Prostate gland (tissue), 2 donors: ENCODE measurements at regions not wholly inside any gene's neighbourhood (a gene's known extent, or its start where the extent isn't known, plus 50 kb on each side); places are given as distances from the start of the nearest gene placed in this dataset.

Experiments used
- DNase-seq: peaks from one replicate; pipeline ENCODE4 v3.0.0-alpha.2; 2019; ENCODE audit warnings: low spot score
- H3K27ac ChIP-seq, 2 donors: fragments of 200-600 bp; sonication (generic); 2 replicates each; pipeline ENCODE4 v1.5.1; 2017 to 2019
- H3K27me3 ChIP-seq: fragments of 200-600 bp; sonication (generic); replicated peaks from 2 replicates; pipeline ENCODE4 v1.5.1; 2019; ENCODE audit not compliant: insufficient read depth
- H3K36me3 ChIP-seq, 2 donors: fragments of 200-600 bp; sonication (generic); 1 replicate in 1 of 2; 2 replicates in 1 of 2; pipeline versions ENCODE4 v1.5.1 to v1.8.1; 2017 to 2019
- H3K4me1 ChIP-seq: fragments of 200-600 bp; sonication (generic); replicated peaks from 2 replicates; pipeline ENCODE4 v1.5.1; 2019
- H3K4me3 ChIP-seq, 2 donors: fragments of 200-600 bp; sonication (generic); 2 replicates each; pipeline ENCODE4 v1.5.1; 2017 to 2019
- H3K9me3 ChIP-seq: fragments of 200-600 bp; sonication (generic); 2 replicates; pipeline ENCODE4 v1.5.1; 2017
- CTCF ChIP-seq, 4 experiments: fragments of 200-600 bp in 2 of 4; fragments of 450-650 bp in 2 of 4; sonication (generic) in 2 of 4; IDR thresholded peaks; 1 replicate in 3 of 4; 2 replicates in 1 of 4; pipeline ENCODE4 v1.5.1; 2016 to 2019; ENCODE audit warnings: antibody characterized with exemption in 4 of 4, mild to moderate bottlenecking in 2 of 4, moderate library complexity in 2 of 4
- POLR2A ChIP-seq: fragments of 450-650 bp; IDR thresholded peaks from one replicate; pipeline ENCODE4 v1.6.1; 2016; ENCODE audit warnings: antibody characterized with exemption, mild to moderate bottlenecking
- POLR2AphosphoS5 ChIP-seq: sonication (generic); formaldehyde crosslinking; IDR thresholded peaks from one replicate; pipeline ENCODE4 v1.6.1; 2017; ENCODE audit warnings: antibody characterized with exemption
- WGBS: methylation state at CpG from one replicate; pipeline ENCODE4 v1.1.5; 2018; 5-methylcytosine and 5-hydroxymethylcytosine counted together
- intact Hi-C: fragments of 100-400 bp; cut with DNase I; formaldehyde crosslinking; loops from one replicate; pipeline ENCODE4 v1.14.2; 2022

- H3K36me3 ChIP-seq, result no peaks in the 10 kb centered on the region
- no peak overlapping the region for H3K27ac ChIP-seq
- no peaks in the 10 kb centered on the region for H3K4me1 ChIP-seq
- 88% methylated on average over 1 of the region's 1 CpG for WGBS
- no peaks in the 10 kb centered on the region for H3K27me3 ChIP-seq
- no peak for DNase-seq
- intact Hi-C loops, result no loop called here
- TF ChIP-seq POLR2AphosphoS5 (no peak), POLR2A (no peak), CTCF (IDR thresholded peaks at IDR 0.05) (no peak)
- H3K9me3 ChIP-seq, result no peaks in the 10 kb centered on the region
- no peak overlapping the region for H3K4me3 ChIP-seq
Observed at GRCh38 chr2:58503918-58504317, 262.8 kb upstream of the FANCL start.

GRCh38 chr2:58502931-58503330 lies 261.8 kb upstream of the FANCL start:
- intact Hi-C loops, result no loop called here
- Histone ChIP-seq H3K27me3 (no peaks in the 10 kb centered on the region), H3K9me3 (no peaks in the 10 kb centered on the region), H3K27ac (no peak overlapping the region), H3K4me1 (no peaks in the 10 kb centered on the region), H3K36me3 (no peaks in the 10 kb centered on the region), H3K4me3 (no peak overlapping the region)
- DNase-seq, result no peak
- TF ChIP-seq POLR2A (no peak), CTCF (IDR thresholded peaks at IDR 0.05) (no peak), POLR2AphosphoS5 (no peak)
- WGBS, result 73% methylated on average over 3 of the region's 3 CpGs

- Histone ChIP-seq H3K4me3 (no peak overlapping the region), H3K9me3 (no peaks in the 10 kb centered on the region), H3K27me3 (no peaks in the 10 kb centered on the region), H3K36me3 (no peaks in the 10 kb centered on the region), H3K27ac (no peak overlapping the region), H3K4me1 (no peaks in the 10 kb centered on the region)
- DNase-seq, result no peak
- intact Hi-C loops, result no loop called here
- TF ChIP-seq POLR2AphosphoS5 (no peak), POLR2A (no peak), CTCF (IDR thresholded peaks at IDR 0.05) (no peak)
- WGBS, result 83% methylated on average over 11 of the region's 11 CpGs
Observed at GRCh38 chr2:58501371-58502160, 260.4 kb upstream of the FANCL start.

GRCh38 chr2:58497168-58497567 lies 256.0 kb upstream of the FANCL start:
- 64% methylated on average over 3 of the region's 3 CpGs for WGBS
- DNase-seq, result no peak
- Histone ChIP-seq H3K4me3 (no peak overlapping the region), H3K36me3 (no peaks in the 10 kb centered on the region), H3K9me3 (no peaks in the 10 kb centered on the region), H3K4me1 (no peaks in the 10 kb centered on the region), H3K27ac (no peak overlapping the region), H3K27me3 (no peaks in the 10 kb centered on the region)
- intact Hi-C loops, result no loop called here
- TF ChIP-seq POLR2A, result no peak
- no peak for TF ChIP-seq POLR2AphosphoS5
- no peak for TF ChIP-seq CTCF (IDR thresholded peaks at IDR 0.05)

- Histone ChIP-seq H3K27ac (no peak overlapping the region), H3K27me3 (no peaks in the 10 kb centered on the region), H3K4me3 (no peak overlapping the region), H3K36me3 (no peaks in the 10 kb centered on the region), H3K4me1 (no peaks in the 10 kb centered on the region), H3K9me3 (no peaks in the 10 kb centered on the region)
- 61% methylated on average over 1 of the region's 1 CpG for WGBS
- DNase-seq, result no peak
- intact Hi-C loops, result no loop called here
- TF ChIP-seq POLR2A (no peak), POLR2AphosphoS5 (no peak), CTCF (IDR thresholded peaks at IDR 0.05) (no peak)
Observed at GRCh38 chr2:58495806-58496205, 254.7 kb upstream of the FANCL start.
